ENCODE measurements at regions not wholly inside any gene's neighbourhood (a gene's known extent, or its start where the extent isn't known, plus 50 kb on each side); places are given as distances from the start of the nearest gene placed in this dataset.
A peak's percentile ranks its signal among the peaks of the same experiment; 100 is the strongest.
"Not testable (repeated sequence)": the region's sequence is repeated elsewhere in the genome, so short reads cannot be mapped to it uniquely, and the experiment has no call there.

GRCh38 chr3:191074511-191074910 lies 124.5 kb upstream of the OSTN start:
- DNase-seq = no peak

- DNase-seq = no peak
Observed at GRCh38 chr3:191070762-191071403, 128.2 kb upstream of the OSTN start.

- DNase-seq = no peak
Observed at GRCh38 chr3:191070201-191070600, 128.8 kb upstream of the OSTN start.

GRCh38 chr3:191068946-191069813 lies 129.9 kb upstream of the OSTN start:
- no peak for DNase-seq

- no peak for DNase-seq
Observed at GRCh38 chr3:191066669-191067068, 132.4 kb upstream of the OSTN start.

- peak; percentile 1 for DNase-seq
Observed at GRCh38 chr3:191065181-191065805, 133.7 kb upstream of the OSTN start.

GRCh38 chr3:191051037-191051436 lies 148.0 kb upstream of the OSTN start:
- peak; percentile 19 for DNase-seq

GRCh38 chr3:191047930-191048329 lies 151.1 kb upstream of the OSTN start:
- DNase-seq = no peak

GRCh38 chr3:191030929-191031328 lies 168.1 kb upstream of the OSTN start:
- no peak for DNase-seq

- no peak for DNase-seq
Observed at GRCh38 chr3:191030491-191030890, 168.0 kb upstream of the GMNC start.

GRCh38 chr3:191026746-191027145 lies 164.3 kb upstream of the GMNC start:
- no peak for DNase-seq

- DNase-seq = no peak
Observed at GRCh38 chr3:191020730-191021396, 158.4 kb upstream of the GMNC start.

- no peak for DNase-seq
Observed at GRCh38 chr3:191019855-191020254, 157.4 kb upstream of the GMNC start.

- DNase-seq = not testable (repeated sequence)
Observed at GRCh38 chr3:191015960-191016359, 153.5 kb upstream of the GMNC start.

- no peak for DNase-seq
Observed at GRCh38 chr3:191008074-191008473, 145.6 kb upstream of the GMNC start.

GRCh38 chr3:191005790-191006189 lies 143.3 kb upstream of the GMNC start:
- no peak for DNase-seq

- no peak for DNase-seq
Observed at GRCh38 chr3:191003742-191004141, 141.2 kb upstream of the GMNC start.

- no peak for DNase-seq
Observed at GRCh38 chr3:190996181-190996775, 133.8 kb upstream of the GMNC start.

- DNase-seq = no peak
Observed at GRCh38 chr3:190995156-190995555, 132.7 kb upstream of the GMNC start.

GRCh38 chr3:190990898-190991297 lies 128.4 kb upstream of the GMNC start:
- DNase-seq = no peak

GRCh38 chr3:190989218-190989617 lies 126.7 kb upstream of the GMNC start:
- DNase-seq = no peak

- DNase-seq = no peak
Observed at GRCh38 chr3:190988102-190988501, 125.6 kb upstream of the GMNC start.
